Right lung (tissue), 2 donors: ENCODE measurements at regions not wholly inside any gene's neighbourhood (a gene's known extent, or its start where the extent isn't known, plus 50 kb on each side); places are given as distances from the start of the nearest gene placed in this dataset.
"Not testable (repeated sequence)": the region's sequence is repeated elsewhere in the genome, so short reads cannot be mapped to it uniquely, and the experiment has no call there.

Experiments
- DNase-seq, 2 donors: peaks; one replicate each; pipeline ENCODE4 v3.0.0-alpha.2; 2013

- DNase-seq = no peak
Measured at GRCh38 chr9:110093871-110094270, 114.1 kb downstream of the C9orf152 start.

GRCh38 chr9:110095161-110095595, 112.8 kb downstream of the C9orf152 start:
- DNase-seq = no peak

DNA sequence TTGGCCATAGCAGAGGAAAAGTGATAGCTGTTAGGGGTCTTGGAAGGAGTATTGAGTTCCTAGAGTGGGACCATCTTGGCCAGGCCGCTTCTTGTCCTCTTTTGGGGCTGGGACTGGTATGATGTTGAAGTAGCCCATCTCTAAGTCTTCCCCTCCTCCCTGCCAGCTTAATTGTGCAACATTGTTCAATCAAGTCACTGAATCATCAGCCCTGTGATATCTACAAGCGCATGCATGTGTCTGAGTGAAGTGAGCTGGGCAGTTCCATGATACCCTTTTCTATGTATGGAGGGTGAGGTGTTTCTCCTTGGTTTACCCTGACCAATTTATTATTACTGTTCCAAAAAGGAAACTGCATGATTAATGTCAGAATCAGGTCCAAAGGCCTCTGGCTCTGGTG, 112.2 kb downstream of the C9orf152 start:
- DNase-seq = no peak

DNA sequence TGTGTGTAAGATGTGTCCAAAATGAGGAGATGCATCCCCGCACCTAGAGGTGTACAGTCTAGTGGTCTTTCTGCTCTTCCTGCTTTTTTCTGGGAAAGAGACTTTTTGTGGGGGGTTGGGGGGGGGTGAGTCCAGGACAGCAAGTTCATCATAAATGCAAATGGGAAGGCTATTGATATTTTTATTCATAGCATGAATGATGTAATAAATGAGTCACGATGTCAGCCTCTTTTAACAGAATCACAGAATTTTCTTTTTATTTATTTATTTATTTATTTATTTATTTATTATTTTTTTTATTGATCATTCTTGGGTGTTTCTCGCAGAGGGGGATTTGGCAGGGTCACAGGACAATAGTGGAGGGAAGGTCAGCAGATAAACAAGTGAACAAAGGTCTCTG, 111.3 kb downstream of the C9orf152 start:
- DNase-seq = not testable (repeated sequence)

DNA sequence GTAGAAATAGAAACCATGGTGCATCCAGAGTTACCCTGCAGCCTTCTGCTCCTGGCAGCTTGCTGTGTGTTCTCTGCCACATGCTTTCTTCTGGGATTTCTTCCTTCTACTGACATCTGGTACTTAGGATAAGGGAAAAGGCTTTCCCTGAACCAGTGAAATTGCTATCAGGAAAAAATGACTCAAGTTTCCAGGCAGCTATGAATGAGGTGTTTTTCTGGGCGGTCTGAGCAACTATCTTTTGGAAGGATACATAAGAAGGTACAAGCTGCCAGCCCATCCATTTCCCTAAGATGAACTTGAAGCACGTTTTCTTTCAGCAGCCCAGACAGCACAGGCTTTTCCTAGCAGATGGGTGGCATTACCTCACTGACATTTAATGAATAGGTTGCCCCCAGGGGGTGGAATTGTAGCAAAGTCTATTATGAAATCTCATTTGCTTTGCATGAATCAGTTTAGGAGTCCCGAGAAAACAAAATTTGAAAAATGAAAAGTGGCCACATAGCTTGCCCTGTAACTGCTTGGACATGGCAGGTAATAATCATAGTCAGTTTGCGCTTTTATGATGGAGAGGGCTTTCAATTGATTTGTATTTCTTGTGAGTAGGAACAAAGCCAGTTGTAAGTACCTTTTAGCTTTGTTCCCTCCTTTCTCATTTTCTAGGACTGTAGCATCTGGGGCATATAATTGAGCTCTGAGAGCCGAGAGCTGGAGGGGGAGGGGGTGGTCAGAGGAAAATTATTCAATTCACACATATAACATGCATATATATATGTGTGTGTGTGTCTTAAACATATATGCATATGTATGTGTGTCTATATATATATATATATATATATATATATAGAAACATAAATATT, 108.5 kb downstream of the C9orf152 start:
- DNase-seq = no peak

DNA sequence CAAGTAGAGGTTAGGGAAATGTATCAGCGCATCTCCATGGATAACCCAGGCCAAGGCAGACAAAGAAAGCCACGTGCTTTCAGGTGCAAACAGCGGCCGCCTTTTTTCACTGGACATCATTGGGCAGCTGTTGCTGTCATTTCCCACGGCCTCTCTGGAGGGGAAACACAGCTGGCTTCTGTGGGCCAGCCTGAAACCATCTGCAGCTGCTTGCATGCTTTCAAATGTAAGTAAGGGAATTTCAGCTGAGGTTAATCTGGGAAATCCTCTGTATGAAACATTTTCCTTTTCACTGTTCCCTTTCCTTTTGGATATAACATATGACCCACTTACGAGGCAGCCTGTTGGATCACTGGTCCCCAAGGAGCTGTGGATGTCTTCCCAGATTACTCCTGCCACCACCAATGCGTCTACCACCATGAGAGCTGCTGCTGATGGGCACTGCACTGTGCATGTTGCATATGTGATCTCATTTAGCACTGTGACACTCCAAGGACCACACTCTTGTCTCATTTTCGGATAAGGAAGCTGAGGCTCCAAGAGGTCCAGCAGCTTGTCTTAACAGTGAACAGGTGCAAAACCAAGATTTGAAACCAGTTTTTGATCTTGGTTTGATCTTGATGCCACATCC, 106.3 kb downstream of the C9orf152 start:
- DNase-seq = no peak

GRCh38 chr9:110103257-110103656, 104.7 kb downstream of the C9orf152 start:
- DNase-seq = no peak

- no peak for DNase-seq
Measured at GRCh38 chr9:110104261-110104809, 103.6 kb downstream of the C9orf152 start.

GRCh38 chr9:110105107-110105506, 102.9 kb downstream of the C9orf152 start:
- no peak for DNase-seq

DNA sequence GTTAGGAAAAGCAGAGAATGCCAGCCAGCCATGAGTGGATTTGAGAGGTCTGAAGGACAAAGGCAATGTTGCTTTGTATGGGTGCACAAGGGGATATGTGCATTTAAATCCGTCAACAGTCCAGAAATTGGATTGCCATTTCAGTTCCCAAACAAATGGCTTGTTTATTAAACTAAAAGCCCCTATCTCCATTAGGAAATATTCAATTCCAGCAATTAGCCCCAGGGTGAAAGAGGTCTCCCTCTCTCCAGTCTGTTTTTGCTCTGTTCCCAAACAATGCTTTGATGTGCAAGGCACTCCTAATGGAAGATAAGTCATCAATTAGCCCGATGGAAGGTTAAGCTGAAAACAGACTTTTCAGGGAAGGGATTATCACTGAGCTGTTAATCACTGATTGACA, 101.3 kb downstream of the C9orf152 start:
- no peak for DNase-seq

- DNase-seq = no peak
Measured at GRCh38 chr9:110109333-110110092, 98.4 kb downstream of the C9orf152 start.

DNA sequence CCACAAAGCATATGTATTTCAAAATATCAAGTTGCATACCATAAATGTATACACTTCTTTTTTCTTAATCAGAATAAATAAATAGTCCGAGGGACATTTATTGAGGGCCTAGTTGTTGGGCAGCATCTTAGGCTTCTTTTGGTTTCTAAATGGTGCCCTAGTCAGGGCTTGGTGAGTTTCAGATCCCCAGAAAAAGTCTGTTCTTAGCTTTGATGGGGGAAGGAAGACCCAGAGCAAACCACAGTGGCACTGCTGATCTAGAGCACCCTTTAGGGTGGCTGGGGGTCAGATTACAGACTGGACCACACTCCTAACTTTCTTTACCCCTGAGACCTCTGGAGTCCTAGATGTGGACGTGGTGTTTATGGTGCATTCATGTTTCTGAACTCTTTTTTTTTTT, 97.8 kb downstream of the C9orf152 start:
- no peak for DNase-seq

GRCh38 chr9:110111868-110112267, 96.1 kb downstream of the C9orf152 start:
- no peak for DNase-seq

- no peak for DNase-seq
Measured at GRCh38 chr9:110112792-110113191, 95.2 kb downstream of the C9orf152 start.

DNA sequence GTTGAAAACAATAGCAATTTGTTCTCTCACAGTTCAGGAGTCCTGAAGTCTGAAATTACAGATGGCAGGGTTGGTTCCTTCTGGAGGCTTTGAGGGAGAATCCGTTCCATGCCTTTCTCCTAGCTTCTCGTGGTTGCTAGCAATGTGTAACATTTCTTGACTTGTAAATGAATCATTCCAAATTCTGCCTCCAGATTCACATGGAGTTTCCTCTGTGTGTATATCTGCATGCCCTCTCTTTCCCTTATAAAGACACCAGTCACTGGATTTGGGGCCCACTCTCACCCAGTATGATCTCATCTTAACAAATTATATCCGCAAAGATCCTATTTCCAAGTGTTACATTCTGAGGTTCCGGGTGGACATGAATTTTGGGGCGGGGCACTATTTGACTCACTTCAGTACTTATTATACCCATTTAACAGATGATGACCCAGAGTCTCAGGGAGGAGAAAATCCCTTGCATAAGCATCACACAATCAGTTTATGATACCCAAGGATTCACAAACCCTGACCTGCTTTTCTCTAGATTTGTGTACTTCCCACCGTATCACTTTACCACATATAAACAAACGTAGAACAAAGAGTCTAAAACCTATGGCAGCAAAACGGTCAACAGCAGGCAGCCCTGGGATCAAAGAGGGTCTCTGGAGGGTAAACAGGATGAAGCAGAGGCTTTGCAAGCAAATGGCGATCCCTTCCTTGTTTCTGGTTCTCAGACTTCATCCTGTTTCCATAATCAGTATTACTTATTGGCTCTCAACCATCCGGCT, 93.7 kb downstream of the C9orf152 start:
- DNase-seq = no peak

DNA sequence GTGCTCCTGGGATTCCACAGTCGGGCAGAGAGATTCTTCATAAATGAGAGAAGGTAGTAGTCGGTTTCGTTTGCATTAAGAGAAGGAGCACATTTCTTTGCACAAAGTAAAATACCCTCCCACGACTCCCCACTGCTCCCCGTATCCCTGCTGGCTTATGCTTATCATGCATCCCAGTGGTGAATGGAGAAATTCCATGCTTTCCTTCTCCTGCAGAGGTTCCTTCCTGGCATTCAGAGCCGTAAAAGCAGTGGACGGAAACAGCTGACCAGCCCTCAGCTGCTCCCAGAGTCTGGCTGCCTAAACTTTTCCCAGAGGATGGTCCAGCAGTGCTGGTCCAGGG, 93.1 kb downstream of the C9orf152 start:
- no peak for DNase-seq

DNA sequence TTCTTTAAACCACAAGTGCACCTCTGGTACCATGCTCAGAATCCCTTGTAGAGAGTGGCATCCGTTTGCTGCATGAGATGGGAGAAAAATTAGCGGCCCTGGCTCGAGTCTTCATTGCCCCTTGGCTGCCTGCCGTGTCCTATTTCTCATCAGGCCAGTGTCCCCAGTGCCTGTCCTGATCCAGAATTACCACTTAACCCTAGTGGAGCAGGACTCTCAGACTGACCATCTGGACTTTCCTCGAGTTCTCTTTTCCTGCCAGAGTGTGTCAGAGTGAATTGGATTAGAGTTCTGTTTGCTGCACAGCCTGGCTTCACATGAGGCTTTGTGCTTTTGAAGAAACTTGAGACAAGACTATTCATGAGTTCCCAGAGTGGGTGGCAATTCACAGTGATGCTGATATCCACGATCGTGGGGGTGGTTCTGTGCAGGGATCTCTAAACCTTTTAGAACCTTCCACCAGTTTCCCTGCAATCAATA, 92.6 kb downstream of the C9orf152 start:
- DNase-seq = no peak

DNA sequence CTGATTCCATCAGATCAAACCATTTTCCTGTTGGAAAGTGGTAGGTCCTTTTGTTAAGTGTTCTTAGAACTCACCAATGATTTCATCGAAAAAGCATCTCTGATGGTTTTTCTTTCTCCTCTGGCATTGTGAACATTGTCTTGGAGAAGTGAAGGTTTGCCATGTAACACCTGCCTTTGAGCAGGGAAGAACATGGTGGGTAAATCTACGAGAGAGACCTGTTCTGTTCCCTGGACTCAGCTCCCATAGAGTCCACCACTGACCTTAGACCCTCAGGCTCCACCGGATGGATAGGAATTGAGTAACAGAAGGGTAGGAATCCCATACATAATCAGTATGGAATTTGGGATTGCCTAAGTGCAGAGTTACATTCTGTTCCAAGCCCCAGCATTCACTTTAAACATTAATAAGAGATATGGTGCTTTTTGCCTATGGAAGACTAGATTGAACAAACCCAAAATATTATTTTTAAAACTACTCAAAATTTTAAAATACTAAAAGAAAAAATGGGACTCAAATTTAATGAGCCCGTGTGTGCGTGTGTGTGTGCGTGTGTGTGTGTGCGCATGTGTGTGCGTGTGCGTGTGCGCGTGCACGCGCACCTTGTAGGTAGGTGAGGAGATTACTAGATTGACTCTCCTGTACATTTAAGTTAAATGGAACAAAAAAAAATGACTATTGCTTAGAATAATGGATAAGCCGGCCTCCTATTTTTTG, 92.0 kb downstream of the C9orf152 start:
- DNase-seq = no peak

- DNase-seq = no peak
Measured at GRCh38 chr9:110116543-110116885, 91.4 kb downstream of the C9orf152 start.

- no peak for DNase-seq
Measured at GRCh38 chr9:110121170-110121569, 86.8 kb downstream of the C9orf152 start.
